Keratinocyte (primary cell): ENCODE measurements at regions not wholly inside any gene's neighbourhood (a gene's known extent, or its start where the extent isn't known, plus 50 kb on each side); places are given as distances from the start of the nearest gene placed in this dataset.

Experiments used
- DNase-seq: peaks from one replicate; pipeline ENCODE4 v3.0.0-alpha.2; 2011; ENCODE audit warnings: low read depth, missing footprints, low spot score
- FAIRE-seq: peaks from 2 replicates; lab custom pipeline; 2011; peaks lifted over from hg19 to GRCh38; lab: Jason Lieb, UNC
- H2AFZ ChIP-seq: 2 replicates; pipeline ENCODE4 v1.6.0; 2012; ENCODE audit warnings: low read length, control low read depth, inconsistent platforms; ENCODE audit not compliant: control insufficient read depth
- H3K27ac ChIP-seq: 2 replicates; pipeline ENCODE4 v1.5.1; 2011; ENCODE audit warnings: low read length; ENCODE audit not compliant: control insufficient read depth, insufficient read depth
- H3K27me3 ChIP-seq: 3 replicates; pipeline ENCODE4 v1.6.0; 2011; ENCODE audit warnings: low read length; ENCODE audit not compliant: control insufficient read depth, insufficient read depth; ENCODE audit errors: extremely low read depth
- H3K36me3 ChIP-seq, 2 experiments: 2 replicates in 1 of 2; 3 replicates in 1 of 2; pipeline ENCODE4 v1.5.1; 2011; ENCODE audit warnings: low read length in 2 of 2, mild to moderate bottlenecking in 1 of 2; ENCODE audit not compliant: control insufficient read depth in 2 of 2, insufficient read depth in 2 of 2; ENCODE audit errors: extremely low read depth in 1 of 2
- H3K4me1 ChIP-seq: 3 replicates; pipeline ENCODE4 v1.5.1; 2011; ENCODE audit warnings: low read length; ENCODE audit not compliant: control insufficient read depth, insufficient read depth; ENCODE audit errors: extremely low read depth
- H3K4me2 ChIP-seq: 3 replicates; pipeline ENCODE4 v1.6.0; 2011; ENCODE audit warnings: low read depth, low read length; ENCODE audit not compliant: control insufficient read depth, insufficient read depth; ENCODE audit errors: extremely low read depth
- H3K4me3 ChIP-seq, 3 experiments: fragments of 200-600 bp in 1 of 3; sonication (generic) in 1 of 3; 2 replicates in 2 of 3; 3 replicates in 1 of 3; pipeline ENCODE4 v1.5.1; 2011 to 2016; ENCODE audit warnings: low read length in 3 of 3, mild to moderate bottlenecking in 3 of 3, control low read depth in 2 of 3, inconsistent platforms in 1 of 3, low read depth in 1 of 3, mixed read lengths in 1 of 3, mixed run types in 1 of 3, moderate library complexity in 1 of 3; ENCODE audit not compliant: control insufficient read depth in 2 of 3, insufficient read depth in 2 of 3; ENCODE audit errors: extremely low read depth in 1 of 3
- H3K79me2 ChIP-seq: 2 replicates; pipeline ENCODE4 v1.6.0; 2012; ENCODE audit warnings: low read length; ENCODE audit not compliant: control insufficient read depth, insufficient read depth
- H3K9ac ChIP-seq: 3 replicates; pipeline ENCODE4 v1.6.0; 2011; ENCODE audit warnings: low read length; ENCODE audit not compliant: control insufficient read depth, insufficient read depth; ENCODE audit errors: extremely low read depth
- H3K9me1 ChIP-seq: 3 replicates; pipeline ENCODE4 v1.6.0; 2011; ENCODE audit warnings: low read length; ENCODE audit not compliant: control insufficient read depth, insufficient read depth; ENCODE audit errors: extremely low read depth
- H3K9me3 ChIP-seq: 2 replicates; pipeline ENCODE4 v1.5.1; 2012; ENCODE audit warnings: low read depth, low read length; ENCODE audit not compliant: control insufficient read depth
- H4K20me1 ChIP-seq: 3 replicates; pipeline ENCODE4 v1.6.0; 2011; ENCODE audit warnings: low read length; ENCODE audit not compliant: control insufficient read depth, insufficient read depth; ENCODE audit errors: extremely low read depth
- EZH2 ChIP-seq: IDR thresholded peaks from one replicate; pipeline ENCODE4 v1.6.1; 2012; ENCODE audit warnings: inconsistent platforms, mild to moderate bottlenecking, low read length, moderate library complexity
- dilution Hi-C: fragments of 300-500 bp; cut with MboI; formaldehyde crosslinking; loops from one replicate; pipeline ENCODE4 v1.7.0; 2020; ENCODE audit warnings: low sequenced_read_pairs; ENCODE audit not compliant: extremely low pct_ligation_motif_present
- TF ChIP-seq, protein P1 (sequence below), 3 experiments: IDR thresholded peaks in 1 of 3; conservative IDR thresholded peaks in 1 of 3; optimal IDR thresholded peaks in 1 of 3; 2 replicates in 2 of 3; 3 replicates in 1 of 3; pipeline versions ENCODE3 to v1.5.1; 2011; ENCODE audit warnings: low read length in 3 of 3, mild to moderate bottlenecking in 3 of 3, moderate library complexity in 2 of 3, control low read depth in 1 of 3, inconsistent platforms in 1 of 3; ENCODE audit not compliant: insufficient read depth in 2 of 3; ENCODE audit errors: extremely low read depth in 1 of 3

DNA sequence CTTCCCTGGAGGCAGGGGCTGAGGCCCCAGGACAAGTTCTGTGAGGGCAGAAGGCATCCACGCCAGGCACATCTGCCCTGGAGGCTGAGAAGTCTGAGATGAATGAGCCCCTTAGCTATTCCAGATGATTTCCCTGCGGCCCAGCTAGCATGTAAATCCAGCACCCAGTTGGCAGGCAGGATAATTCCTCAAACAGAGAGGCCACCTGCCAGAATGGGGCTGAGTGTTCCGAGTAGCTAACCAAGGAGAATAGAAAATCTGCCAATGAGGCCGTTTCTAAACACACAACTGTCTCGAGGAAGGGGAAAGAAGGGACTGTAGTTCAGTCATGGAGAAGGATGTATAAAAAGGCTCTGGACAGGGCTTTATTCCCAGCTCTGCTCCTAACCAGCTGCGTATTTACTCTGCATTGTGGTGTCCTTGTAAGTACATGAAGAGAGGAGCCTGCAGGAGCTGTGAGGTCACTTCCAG is 211.4 kb upstream of the CDYL start:
- Histone ChIP-seq H3K9ac (no peak overlapping the region), H3K4me2 (no peak overlapping the region), H3K4me1 (peaks cover 19% of the 10 kb centered on the region), H4K20me1 (no peaks in the 10 kb centered on the region), H3K9me1 (no peaks in the 10 kb centered on the region), H3K36me3 (no peaks in the 10 kb centered on the region), H3K27me3 (no peaks in the 10 kb centered on the region), H2AFZ (peak overlapping the region; percentile 21), H3K79me2 (no peaks in the 10 kb centered on the region), H3K27ac (no peak overlapping the region), H3K9me3 (no peaks in the 10 kb centered on the region), H3K4me3 (no peak overlapping the region)
- FAIRE-seq (peak; percentile 20), DNase-seq (no peak)
- TF ChIP-seq EZH2, result no peak
- TF ChIP-seq, protein P1, sequence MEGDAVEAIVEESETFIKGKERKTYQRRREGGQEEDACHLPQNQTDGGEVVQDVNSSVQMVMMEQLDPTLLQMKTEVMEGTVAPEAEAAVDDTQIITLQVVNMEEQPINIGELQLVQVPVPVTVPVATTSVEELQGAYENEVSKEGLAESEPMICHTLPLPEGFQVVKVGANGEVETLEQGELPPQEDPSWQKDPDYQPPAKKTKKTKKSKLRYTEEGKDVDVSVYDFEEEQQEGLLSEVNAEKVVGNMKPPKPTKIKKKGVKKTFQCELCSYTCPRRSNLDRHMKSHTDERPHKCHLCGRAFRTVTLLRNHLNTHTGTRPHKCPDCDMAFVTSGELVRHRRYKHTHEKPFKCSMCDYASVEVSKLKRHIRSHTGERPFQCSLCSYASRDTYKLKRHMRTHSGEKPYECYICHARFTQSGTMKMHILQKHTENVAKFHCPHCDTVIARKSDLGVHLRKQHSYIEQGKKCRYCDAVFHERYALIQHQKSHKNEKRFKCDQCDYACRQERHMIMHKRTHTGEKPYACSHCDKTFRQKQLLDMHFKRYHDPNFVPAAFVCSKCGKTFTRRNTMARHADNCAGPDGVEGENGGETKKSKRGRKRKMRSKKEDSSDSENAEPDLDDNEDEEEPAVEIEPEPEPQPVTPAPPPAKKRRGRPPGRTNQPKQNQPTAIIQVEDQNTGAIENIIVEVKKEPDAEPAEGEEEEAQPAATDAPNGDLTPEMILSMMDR (optimal IDR thresholded peaks at IDR 0.05 in 1 of 3, IDR thresholded peaks at IDR 0.05 in 1 of 3, conservative IDR thresholded peaks at IDR 0.05 in 1 of 3; ENCODE audit: extremely low read depth in 1 of 3, insufficient read depth in 2 of 3, low read length in 3 of 3), result no peak
- dilution Hi-C loops, result no loop called here

DNA sequence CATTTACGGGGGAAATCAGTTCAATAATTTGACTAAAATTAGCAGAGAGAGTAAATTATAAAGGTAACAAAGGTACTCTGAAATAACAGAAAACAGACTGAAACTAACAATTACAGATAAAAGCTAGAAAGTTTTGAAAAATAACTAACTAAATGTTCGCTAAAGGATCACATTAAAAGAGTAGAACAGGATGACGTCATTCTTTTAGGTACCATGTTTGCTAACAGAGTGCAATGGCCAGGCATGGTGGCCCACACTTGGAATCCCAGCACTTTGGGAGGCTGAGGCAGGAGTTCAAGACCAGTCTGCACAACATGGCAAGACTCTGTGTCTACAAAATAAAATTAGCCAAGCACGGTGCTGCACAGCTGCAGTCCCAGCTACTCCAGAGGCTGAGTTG is 212.3 kb upstream of the CDYL start:
- Histone ChIP-seq H3K4me2 (no peak overlapping the region), H3K4me1 (peaks cover 19% of the 10 kb centered on the region), H3K9me3 (no peaks in the 10 kb centered on the region), H3K36me3 (no peaks in the 10 kb centered on the region), H3K9ac (no peak overlapping the region), H3K4me3 (no peak overlapping the region), H2AFZ (no peak overlapping the region), H3K9me1 (no peaks in the 10 kb centered on the region), H3K27me3 (no peaks in the 10 kb centered on the region), H3K27ac (no peak overlapping the region), H4K20me1 (no peaks in the 10 kb centered on the region), H3K79me2 (no peaks in the 10 kb centered on the region)
- dilution Hi-C loops, result no loop called here
- DNase-seq (no peak), FAIRE-seq (no peak)
- TF ChIP-seq EZH2, result no peak
- TF ChIP-seq, protein P1 (optimal IDR thresholded peaks at IDR 0.05 in 1 of 3, IDR thresholded peaks at IDR 0.05 in 1 of 3, conservative IDR thresholded peaks at IDR 0.05 in 1 of 3; ENCODE audit: extremely low read depth in 1 of 3, insufficient read depth in 2 of 3, low read length in 3 of 3), result no peak
